Activated CD4-positive, CD25-positive, alpha-beta regulatory T cell treated with anti-CD3 and anti-CD28 coated beads, Interleukin-2, amount 50 U/mL, for 16 hours (primary cell): ENCODE measurements at regions not wholly inside any gene's neighbourhood (a gene's known extent, or its start where the extent isn't known, plus 50 kb on each side); places are given as distances from the start of the nearest gene placed in this dataset.

Experiments used
- DNase-seq: peaks from one replicate; pipeline ENCODE4 v3.0.0-alpha.2; 2020; ENCODE audit warnings: low read depth, low spot score

DNA sequence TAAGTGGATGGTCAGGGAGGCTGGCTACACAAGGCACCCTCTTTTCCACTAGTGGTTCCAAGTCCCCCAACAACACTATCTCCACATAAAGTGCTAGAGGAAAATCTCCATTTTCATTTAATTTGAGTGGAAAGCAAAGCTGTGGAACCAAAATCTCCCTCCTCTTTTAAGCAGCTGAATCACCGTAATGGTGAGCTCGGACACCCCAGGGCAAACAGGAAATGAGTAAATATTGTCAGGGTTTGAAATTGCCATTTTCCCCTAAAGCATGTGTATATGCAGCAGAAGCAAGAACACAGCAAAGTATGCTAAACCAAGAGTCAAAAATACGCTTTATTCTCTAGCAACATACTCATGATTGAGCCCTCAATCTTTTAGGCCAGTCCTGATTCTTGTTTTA, 143.7 kb downstream of the GPAM start:
- no peak for DNase-seq

DNA sequence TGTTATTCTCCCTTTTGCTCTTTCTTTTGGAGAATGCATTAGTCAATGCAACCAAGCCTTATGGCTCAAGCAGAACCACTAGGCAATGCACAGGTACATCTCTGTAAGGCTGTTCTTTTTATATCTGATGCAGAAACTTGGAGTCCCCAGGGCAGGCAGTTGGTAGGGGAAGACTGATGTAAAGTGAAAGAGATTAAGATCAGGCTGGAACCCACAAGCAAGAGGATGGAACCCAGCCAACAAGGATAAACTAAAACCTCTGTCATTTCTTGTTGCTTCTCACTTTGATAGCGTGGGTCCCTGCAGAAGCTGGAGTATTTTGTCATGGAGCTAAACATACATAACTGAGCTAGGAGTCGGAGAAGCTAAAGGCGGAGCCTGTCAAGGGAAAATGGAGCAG, 142.9 kb downstream of the GPAM start:
- DNase-seq = no peak

DNA sequence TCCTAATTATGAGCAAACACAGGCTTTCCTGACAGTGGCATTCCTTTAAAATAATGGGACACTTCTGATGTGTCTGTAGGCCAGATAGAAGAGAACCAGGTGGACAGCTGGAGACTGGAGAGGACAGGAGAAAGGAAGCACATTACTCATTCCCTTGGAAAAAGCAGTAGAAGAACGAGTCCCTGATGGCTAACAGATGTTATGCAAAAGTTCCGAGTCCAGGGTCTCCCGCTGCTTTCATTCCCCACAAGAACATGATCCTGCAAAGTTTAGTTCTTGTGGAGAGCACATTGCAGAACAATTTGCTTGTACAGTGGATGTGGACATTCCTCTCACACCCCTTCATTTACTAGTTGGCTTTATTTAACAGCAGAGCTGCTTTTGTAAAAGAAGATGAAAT, 137.6 kb downstream of the GPAM start:
- DNase-seq = no peak

DNA sequence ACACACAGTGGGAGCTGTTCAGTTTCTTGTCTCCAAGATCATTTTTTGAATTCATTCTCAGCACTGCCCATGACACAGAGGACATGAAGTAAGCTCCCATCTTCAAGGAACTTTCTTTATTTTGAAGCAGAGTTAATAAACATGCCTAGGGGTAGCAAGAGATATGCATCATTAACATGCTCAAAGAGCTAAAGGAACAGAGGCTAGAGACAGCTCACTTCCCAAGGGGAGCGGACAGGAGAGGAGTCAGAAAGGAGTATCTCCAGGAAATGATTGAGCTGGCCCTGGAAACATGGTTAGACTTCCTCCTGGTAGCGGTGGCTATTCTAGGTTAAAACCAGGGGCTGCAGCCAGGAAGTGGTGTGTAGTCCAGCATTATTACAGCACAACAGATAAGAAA, 135.9 kb downstream of the GPAM start:
- DNase-seq = no peak

DNA sequence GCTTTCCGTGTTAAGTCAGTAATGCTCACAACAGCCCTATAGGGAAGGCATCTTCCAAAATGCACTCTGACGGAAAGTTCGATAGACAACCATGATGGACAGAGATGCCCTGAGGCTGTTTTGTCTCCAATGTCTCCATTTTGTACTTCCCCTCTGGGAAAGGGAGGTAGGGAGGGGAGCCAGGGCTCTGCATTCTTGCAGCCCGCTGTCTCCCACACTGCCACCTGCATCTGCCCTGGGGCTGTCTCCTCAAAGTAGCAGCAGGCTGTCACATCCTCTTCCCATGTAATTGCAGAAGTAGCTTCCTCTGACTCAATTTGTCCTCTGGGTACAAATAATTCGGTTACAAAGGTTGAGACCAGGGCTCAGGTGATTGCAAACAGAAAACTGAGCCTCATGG, 131.4 kb downstream of the GPAM start:
- DNase-seq = no peak

DNA sequence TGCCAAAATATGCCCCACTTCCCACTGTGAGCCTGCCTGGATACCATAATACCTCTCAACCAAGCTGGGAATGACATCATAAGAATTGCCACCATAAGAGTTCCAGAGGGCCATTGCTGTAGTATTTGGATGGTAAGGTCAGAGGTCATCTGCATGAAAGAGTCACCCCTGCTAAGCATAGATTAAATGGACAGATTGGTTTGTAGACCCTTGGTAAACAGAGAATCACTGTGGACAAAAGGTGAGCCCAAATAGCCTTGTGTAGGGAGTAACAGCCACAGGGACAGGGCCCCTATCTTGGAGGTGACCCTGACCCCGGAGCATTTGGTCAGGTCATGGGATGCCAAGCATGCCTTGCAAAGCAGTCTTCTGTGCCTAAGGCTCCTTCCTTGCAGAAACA, 129.7 kb downstream of the GPAM start:
- DNase-seq = no peak

DNA sequence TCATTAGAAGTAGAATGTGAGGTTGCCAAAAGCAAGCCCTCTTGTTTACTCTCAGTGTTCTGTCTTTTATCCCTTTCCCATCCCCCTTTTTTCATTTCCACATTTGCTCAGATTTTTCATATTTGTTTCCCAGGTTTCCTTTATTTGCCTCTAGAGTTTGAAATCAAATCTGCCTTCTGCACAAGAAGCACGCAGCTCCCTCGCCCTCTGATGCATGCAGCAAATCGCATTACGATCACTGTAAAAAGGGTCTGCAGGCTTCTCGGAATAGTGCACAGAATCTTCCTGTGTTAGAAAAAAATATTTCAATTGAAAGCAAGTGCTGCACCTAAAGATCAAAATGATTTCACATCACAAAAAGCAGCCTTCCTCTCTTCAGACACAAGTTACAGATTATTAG, 129.0 kb downstream of the GPAM start:
- DNase-seq = no peak

DNA sequence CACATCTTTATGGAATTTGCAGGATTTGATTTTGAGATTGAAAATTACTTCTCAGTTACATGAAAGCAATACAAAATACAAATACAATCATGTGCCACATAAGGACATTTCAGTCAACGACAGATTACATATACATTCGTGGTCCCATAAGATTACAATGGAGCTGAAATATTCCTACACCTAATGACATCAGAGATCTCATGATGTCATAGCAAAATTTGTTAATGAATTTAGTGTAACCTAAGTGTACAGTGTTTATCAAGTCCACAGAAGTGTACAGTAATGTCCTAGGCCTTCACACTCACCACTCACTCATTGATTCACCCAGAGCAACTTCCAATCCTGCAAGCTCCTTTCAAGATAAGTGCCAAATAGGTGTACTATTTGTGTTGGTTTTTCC, 126.5 kb downstream of the GPAM start:
- DNase-seq = no peak

DNA sequence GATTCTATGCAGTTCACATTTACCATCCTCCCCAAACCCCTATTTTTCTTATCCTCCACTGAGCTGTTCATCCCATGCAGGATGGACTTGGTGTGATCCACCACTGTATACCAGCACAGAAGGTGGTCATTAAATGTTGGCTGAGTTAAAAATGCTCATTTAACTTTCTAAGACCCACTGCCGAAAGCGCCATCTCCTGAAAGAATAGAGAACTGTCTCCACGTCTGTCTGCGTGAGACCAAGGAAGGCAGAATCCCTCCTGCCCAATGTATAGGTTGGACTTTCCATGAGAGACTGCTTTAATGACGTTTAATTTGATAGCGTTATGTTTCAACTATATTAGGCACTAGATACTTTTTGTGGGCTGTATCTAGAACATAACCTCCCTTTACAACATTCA, 124.3 kb downstream of the GPAM start:
- DNase-seq = no peak

DNA sequence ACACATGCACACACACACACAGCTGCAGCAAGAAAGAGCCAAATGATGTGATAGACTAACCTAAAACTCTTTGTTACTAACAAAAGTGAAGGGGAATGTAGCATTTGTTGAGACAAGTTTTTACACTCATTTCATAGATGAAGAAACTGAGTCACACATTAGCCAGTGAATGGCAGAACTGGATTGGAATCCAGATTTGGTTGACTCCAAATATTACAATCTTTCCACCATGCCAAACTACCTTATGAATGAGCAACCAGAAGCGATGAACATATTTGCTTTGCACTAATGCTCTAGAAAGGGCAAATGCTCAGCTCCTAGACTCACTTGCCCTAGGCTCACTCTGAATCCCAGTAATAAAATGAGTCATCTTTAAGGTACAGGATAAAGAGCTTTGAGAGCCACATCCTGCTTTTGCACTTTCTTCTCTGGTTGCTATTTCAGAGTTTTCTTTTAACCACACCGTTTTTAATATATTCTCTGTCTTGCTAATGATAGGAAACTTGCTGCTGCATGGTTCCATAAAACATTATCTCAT, 111.9 kb downstream of the GPAM start:
- no peak for DNase-seq

DNA sequence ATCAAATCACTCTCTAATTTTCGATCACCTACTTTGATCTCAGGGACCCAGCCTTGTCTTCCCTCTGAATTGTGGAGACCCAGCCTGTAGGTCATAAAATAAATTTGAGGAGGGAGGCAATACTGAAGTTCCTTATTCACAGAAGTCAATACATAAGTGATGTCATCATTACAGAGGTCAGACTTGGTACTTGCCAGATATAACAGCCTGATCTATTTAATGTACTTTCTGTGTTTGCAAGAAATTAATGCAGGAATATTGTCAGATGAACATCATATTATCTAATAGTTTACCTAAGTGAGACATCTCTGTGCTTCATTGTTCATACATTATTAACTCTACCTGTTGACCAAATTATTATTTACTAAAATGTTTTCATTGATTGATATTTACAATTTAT, 105.6 kb downstream of the GPAM start:
- no peak for DNase-seq

DNA sequence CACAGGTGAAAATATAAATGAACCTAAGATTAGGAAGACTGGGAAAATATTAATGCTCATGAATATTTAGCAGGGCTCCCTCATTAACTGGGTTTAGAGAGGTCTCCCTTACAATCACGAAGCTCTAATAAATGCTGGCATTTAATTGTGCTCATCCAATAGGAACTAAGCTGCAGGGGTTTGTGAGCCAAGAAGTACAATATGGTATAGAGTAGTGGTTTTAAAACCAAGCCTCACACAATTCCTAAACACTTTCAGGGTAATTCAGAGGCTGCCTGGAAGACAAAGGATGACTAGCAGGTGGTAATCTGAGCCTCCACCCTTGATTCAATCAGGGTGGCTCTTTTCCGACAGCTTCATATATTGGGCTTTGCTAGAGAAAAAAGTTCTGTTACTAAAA, 103.3 kb downstream of the GPAM start:
- DNase-seq = no peak

DNA sequence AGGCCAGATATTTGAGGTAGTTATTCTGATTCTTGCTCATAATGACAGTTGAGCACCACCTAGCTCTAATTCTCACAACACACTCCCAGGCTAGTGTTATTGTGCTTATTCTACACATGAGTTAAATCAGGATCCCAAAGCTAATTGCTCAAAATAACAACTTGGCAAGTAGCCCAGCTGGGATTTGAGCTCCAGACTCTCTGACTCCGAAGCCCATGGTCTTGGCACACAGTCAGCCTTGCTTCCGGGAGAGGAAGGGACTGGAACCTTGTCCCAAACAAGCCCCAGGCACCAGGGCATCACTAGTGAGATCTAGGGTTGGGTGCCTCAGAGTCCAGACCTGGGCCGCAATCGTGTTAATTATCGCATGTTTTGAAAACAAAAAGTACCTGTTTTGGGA, 101.4 kb downstream of the GPAM start:
- no peak for DNase-seq

DNA sequence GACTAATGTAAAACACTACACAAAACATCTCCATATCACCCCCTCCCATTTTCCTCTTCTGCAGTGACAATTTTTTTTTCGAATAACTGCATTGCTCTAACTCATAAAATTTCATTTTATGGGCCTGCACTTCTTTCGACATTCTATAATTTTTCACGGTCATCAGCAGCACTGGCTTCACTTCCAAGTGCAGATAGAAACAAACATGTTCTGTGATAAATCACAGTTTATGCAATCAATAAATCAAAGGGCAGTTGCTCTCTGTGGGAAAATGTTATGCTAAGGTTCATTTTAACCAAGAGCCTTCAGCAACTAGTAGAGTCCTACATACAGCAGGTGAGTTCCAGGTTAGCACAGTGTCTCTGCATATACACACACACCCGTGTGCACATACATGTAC, 100.1 kb downstream of the GPAM start:
- DNase-seq = no peak

DNA sequence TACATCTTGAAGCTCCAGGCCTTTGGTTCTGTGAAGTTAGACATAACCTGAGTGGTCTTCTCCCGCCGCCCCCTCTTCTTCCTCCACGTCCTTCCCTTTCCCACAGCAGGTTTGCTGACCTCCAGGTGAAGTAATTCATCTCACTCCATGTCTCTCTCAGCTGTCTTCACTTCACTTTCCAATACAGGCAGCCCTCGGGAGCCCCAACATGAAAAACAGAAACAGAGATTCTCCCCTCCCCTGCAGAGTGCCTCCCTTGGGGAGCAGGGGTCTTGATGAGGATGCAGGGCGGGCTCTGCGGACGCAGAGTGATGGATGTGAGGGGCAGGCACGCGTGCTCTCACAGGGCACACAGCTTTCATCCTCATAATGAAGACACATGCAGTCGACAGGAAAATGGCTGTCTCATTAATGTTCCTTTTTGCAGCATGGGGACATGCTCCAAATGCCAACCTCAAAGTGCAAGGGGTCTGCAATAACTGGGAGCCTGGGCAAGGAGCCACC, 95.6 kb downstream of the GPAM start:
- no peak for DNase-seq

DNA sequence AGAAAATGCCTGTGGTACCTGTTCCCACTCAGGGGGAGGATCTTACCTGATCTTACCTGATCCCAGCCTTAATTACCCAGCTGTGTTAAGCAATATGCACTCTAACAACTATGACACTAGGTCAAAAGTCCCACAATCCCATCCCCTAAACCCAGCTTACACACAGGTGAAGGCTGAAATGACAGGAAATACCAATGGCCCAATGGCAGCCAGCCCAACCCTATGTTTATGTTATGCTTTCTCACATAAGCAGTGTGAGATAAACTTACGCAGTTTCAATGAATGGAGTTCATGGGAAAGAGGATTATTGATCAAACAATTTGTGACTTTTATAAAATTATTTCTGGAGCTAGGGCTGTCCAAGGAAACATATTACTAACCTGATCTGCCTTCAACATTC, 91.9 kb downstream of the GPAM start:
- no peak for DNase-seq

DNA sequence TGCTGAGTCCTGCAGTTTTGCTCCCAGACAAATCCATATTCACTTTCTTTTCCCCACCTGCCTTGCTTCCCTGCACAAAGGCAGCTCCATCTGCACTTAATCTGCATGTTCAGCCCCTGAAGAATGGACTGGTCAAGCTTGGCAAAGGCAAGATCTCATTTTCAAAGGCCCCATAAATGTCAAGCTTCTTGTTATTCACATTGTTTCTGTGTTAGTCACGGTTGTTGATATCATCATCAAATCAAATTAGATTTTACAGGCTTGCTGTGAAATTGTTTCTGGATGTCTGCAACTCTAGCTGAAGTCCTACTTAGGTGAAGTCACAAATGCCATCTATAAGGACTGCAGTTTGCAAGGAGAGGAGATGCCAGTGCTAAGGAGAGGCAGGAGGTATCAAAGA, 91.0 kb downstream of the GPAM start:
- DNase-seq = no peak

DNA sequence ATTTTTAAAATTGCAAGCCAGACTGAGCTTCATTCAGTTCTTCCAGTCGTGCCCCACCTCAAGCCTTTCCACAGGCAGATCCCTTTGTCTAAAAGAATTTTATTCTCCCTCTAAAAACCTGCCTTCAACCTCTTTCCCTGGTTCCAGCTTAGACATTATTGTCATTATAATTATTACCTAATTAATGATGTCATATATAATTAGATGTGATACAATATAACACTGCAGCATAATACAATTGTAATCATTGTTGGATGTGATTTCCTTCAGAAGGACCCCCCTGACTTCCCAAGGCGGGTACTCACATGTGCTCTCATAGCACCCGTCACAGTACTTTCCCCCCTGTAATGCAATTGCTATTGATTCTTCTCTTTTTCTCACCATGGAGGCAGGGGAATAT, 88.6 kb downstream of the GPAM start:
- no peak for DNase-seq

DNA sequence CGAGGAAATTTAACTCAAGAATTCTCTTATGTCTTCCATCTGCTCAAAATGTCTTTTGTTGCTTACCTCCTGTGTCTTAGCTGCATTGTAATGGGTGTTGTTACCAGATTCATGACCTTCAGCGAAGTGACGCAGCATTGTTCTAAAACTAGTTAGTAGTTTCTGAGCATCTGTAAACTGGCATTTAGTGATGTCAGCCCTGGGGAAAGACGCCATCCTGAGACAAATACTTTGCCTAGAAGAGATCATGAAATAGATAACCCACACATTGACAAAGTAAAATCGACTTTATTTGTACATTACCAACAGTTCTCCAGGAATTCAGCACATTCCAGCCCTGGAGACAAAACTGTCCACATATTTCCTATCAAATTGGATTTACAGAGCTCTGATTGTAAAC, 87.8 kb downstream of the GPAM start:
- no peak for DNase-seq

DNA sequence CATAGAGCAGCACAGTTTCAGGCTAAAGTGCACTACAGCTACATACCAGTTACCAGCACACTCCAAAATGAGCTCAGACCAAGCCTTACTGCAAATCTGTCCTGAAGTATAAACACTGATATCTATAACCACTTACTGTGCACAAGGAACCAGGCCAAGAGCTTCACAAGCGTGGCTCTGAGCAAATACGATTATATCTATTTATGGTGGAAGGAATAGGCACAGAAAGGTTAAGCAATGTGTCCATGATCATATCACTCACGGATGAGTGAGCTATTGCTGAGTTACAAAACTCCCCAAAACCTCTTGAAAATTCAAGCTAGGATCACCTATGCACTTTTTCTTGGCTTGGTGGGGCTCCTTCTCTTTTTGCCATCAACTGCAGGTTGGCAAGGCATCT, 84.9 kb downstream of the GPAM start:
- no peak for DNase-seq
